NCI-H510A (cell line): ENCODE measurements at regions not wholly inside any gene's neighbourhood (a gene's known extent, or its start where the extent isn't known, plus 50 kb on each side); places are given as distances from the start of the nearest gene placed in this dataset.

ENCODE experiments used
- DNase-seq: peaks from one replicate; lab custom pipeline; 2025; lab: John Stamatoyannopoulos, UW

GRCh38 chr18:22847392-22847791, 85.7 kb upstream of the RBBP8 start:
- no peak for DNase-seq

GRCh38 chr18:22847867-22848451, 85.2 kb upstream of the RBBP8 start:
- no peak for DNase-seq

DNA sequence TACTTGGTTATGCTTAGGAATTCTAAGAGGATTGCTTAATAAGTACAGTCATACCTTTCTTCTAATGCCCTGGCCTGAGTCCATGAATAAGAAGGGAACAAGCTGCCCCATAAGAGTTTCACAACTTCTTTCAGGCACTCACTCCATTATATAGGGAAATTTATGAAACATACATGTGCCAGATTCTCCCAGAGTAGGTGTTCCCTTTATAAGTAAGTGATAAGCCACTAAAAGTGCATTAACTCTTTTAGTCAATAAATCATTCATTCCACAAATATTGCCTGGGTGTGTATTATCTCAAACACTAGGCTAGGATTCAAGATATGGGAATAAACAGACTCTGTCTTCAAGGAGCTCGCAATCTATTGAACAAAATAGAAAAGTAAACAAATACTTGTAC, 84.5 kb upstream of the RBBP8 start:
- DNase-seq, result no peak

DNA sequence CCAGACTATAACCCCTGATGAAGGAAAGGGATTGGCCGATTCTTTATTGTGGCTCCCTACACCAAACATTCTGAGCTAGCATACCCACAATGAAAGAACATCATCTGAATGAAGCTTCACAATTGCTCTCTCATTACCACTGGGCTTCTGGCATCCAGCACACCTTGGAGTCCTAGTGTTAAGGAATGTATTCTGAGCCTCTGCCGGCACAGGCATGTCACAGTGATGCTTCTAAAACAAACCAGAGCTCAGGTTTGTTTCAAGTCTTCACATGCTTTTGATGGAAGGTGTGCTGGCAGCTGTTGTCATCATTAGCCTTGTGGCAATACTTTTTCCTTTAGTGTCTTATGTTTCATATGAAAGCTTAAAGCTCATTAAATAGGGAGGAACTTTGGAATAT, 76.3 kb upstream of the RBBP8 start:
- no peak for DNase-seq

- no peak for DNase-seq
These were observed 75.0 kb upstream of the RBBP8 start for GRCh38 chr18:22858121-22858520.

DNA sequence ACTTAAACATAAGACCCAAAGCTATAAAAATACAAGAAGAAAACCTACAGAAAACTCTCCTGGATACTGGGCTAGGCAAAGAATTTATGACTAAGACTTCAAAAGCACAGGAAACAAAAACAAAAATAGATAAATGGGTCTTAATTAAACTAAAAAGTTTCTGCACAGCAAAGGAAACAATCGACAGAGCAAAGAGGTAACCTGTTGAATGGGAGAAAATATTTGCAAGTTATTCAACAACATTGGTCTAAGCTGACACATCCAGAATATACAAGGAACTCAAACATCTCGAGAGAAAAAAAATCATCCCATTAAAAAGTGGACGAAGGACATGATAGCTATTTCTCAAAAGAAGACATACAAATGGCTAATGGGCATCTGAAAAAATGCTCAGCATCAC, 72.3 kb upstream of the RBBP8 start:
- no peak for DNase-seq

DNA sequence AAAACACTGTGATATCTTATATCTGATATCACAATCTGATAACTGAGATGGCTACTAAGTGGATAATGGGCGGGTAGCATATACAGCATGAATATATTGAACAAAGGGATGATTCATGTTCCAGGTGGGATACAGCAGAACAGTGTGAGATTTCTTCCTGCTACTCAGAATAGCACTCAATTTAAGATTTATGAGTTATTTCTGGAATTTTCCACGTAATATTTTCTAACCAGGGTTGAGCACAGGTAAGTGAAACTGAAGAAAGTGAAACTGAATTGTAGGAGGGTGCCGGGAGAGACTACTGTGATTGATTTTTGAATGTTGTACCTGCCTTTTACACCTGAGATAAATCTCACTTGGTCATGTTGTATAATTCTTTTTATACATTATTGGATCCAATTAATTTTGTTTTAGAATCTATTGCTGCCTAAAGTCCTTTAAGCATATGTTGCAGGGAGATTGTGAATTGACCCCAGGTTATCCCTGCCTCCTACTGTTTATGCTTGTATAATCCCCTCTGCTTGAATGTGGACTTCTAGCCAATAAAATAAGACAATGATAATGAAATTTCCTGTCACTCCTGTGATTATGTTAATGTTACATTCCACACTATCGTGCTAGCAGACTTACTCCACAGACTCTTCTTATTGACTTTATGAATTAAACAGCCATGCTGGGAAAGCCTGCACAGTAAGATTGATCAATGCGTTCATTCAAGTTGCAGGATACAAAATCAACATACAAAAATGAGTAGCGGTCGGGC, 67.6 kb upstream of the RBBP8 start:
- DNase-seq, result no peak

DNA sequence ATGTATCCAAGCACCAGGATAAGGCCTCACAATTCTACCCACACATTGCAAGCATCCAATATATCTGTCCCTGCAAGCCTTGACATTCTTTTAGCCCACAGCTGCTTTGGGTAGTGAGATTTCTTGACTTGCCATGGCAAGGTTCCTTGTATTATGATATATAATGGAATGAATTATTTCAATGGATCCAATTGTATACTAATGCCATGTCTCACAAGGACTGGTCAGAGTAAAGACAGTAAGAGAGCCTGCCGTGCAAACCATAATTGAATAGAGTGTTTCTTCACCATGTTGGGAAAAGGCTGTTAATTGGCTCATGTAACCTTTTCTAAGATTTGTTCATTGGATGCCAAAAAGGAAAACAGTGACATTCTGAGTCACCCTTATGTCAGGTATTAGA, 64.3 kb upstream of the RBBP8 start:
- no peak for DNase-seq

- DNase-seq, result no peak
These were observed 61.2 kb upstream of the RBBP8 start for GRCh38 chr18:22871809-22872525.

- no peak for DNase-seq
These were observed 60.1 kb upstream of the RBBP8 start for GRCh38 chr18:22872900-22873537.

DNA sequence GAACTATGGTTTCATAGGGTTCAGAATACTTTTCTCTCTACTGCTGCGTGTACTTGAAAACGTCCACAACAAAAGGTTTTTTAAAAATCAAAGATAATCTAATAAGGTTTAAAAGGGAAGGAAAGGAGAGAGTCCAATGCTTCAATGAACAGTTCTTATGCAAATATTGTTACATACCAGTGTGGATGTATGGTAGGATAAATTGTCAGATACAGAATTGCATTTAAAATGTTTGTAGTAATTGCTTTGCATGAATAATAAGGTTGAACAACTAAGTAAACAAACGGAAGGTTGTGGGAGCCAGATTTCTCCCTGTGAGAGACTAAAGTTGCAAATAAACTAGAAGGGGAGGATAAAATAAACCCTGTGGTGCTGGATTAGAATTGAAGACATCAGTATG, 53.8 kb upstream of the RBBP8 start:
- no peak for DNase-seq

DNA sequence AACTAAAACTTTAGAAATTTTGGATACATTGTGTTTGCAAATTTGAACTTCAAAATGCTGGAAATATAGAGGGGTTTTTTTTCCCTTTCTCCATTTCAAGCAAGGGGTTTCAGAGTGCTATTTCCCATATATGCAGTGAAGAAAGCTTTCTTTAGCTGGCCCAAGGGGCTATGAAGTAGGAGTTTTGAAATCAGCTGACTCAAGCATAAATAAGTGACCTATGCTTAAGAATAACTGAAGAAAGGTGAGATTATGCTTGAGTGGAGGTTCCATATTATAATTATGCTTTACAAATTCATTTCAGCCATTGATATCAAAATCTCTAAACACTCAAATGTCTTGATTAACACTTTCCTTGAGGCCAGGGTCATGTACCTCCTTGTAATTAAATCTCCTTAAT, 51.0 kb upstream of the RBBP8 start:
- DNase-seq, result no peak

GRCh38 chr18:22883179-22883578, 49.9 kb upstream of the RBBP8 start:
- no peak for DNase-seq
